ENCODE measurements at regions not wholly inside any gene's neighbourhood (a gene's known extent, or its start where the extent isn't known, plus 50 kb on each side); places are given as distances from the start of the nearest gene placed in this dataset.
A peak's percentile ranks its signal among the peaks of the same experiment; 100 is the strongest.

GRCh38 chr14:36397357-36397756 is 76.9 kb upstream of the MBIP start:
- Histone ChIP-seq H3K9me3 (ENCODE audit: low read depth) (no peaks in the 10 kb centered on the region), H3K4me3 (no peak overlapping the region), H3K4me1 (ENCODE audit: insufficient read depth) (no peaks in the 10 kb centered on the region), H3F3A (ENCODE audit: insufficient read depth) (no peaks in the 10 kb centered on the region), H3K79me2 (ENCODE audit: insufficient read depth) (no peaks in the 10 kb centered on the region), H3K4me2 (ENCODE audit: unreplicated experiment) (no peak overlapping the region), H3K27me3 (replicated peaks; ENCODE audit: insufficient read depth) (no peaks in the 10 kb centered on the region), H3K27ac (no peak overlapping the region), H3K36me3 (ENCODE audit: low read depth) (no peaks in the 10 kb centered on the region), H4K20me1 (ENCODE audit: insufficient read depth) (no peaks in the 10 kb centered on the region), H3K9me2 (ENCODE audit: insufficient read depth) (no peaks in the 10 kb centered on the region), H2AFZ (no peak overlapping the region), H3K9ac (no peak overlapping the region)
- in situ Hi-C loops (cut with MboI): no loop called here
- no peak for TF ChIP-seq EZH2phosphoT487 (IDR thresholded peaks at IDR 0.05; ENCODE audit: insufficient read depth, low read depth)
- TF ChIP-seq EZH2 (IDR thresholded peaks at IDR 0.05; ENCODE audit: insufficient read depth, poor library complexity, severe bottlenecking): no peak
- no peak for DNase-seq

- Histone ChIP-seq H3K4me1 (ENCODE audit: insufficient read depth) (no peaks in the 10 kb centered on the region), H4K20me1 (ENCODE audit: insufficient read depth) (no peaks in the 10 kb centered on the region), H3K79me2 (ENCODE audit: insufficient read depth) (no peaks in the 10 kb centered on the region), H3K27me3 (replicated peaks; ENCODE audit: insufficient read depth) (no peaks in the 10 kb centered on the region), H3F3A (ENCODE audit: insufficient read depth) (no peaks in the 10 kb centered on the region), H2AFZ (no peak overlapping the region), H3K9ac (no peak overlapping the region), H3K9me2 (ENCODE audit: insufficient read depth) (no peaks in the 10 kb centered on the region), H3K36me3 (ENCODE audit: low read depth) (no peaks in the 10 kb centered on the region), H3K9me3 (ENCODE audit: low read depth) (no peaks in the 10 kb centered on the region), H3K4me3 (no peak overlapping the region), H3K4me2 (ENCODE audit: unreplicated experiment) (no peak overlapping the region), H3K27ac (no peak overlapping the region)
- in situ Hi-C loops (cut with MboI): no loop called here
- DNase-seq: no peak
- no peak for TF ChIP-seq EZH2 (IDR thresholded peaks at IDR 0.05; ENCODE audit: insufficient read depth, poor library complexity, severe bottlenecking)
- TF ChIP-seq EZH2phosphoT487 (IDR thresholded peaks at IDR 0.05; ENCODE audit: insufficient read depth, low read depth): no peak
These were observed 76.4 kb upstream of the MBIP start for GRCh38 chr14:36396798-36397197.

GRCh38 chr14:36394593-36394992 is 74.2 kb upstream of the MBIP start:
- Histone ChIP-seq H3K9me3 (ENCODE audit: low read depth) (no peaks in the 10 kb centered on the region), H3K4me1 (ENCODE audit: insufficient read depth) (no peaks in the 10 kb centered on the region), H3K36me3 (ENCODE audit: low read depth) (no peaks in the 10 kb centered on the region), H3K79me2 (ENCODE audit: insufficient read depth) (no peaks in the 10 kb centered on the region), H3K27ac (no peak overlapping the region), H2AFZ (no peak overlapping the region), H3K9me2 (ENCODE audit: insufficient read depth) (no peaks in the 10 kb centered on the region), H3K4me3 (no peak overlapping the region), H3K27me3 (replicated peaks; ENCODE audit: insufficient read depth) (no peaks in the 10 kb centered on the region), H3K9ac (no peak overlapping the region), H3K4me2 (ENCODE audit: unreplicated experiment) (no peak overlapping the region), H3F3A (ENCODE audit: insufficient read depth) (no peaks in the 10 kb centered on the region), H4K20me1 (ENCODE audit: insufficient read depth) (no peaks in the 10 kb centered on the region)
- TF ChIP-seq EZH2 (IDR thresholded peaks at IDR 0.05; ENCODE audit: insufficient read depth, poor library complexity, severe bottlenecking) (no peak), EZH2phosphoT487 (IDR thresholded peaks at IDR 0.05; ENCODE audit: insufficient read depth, low read depth) (no peak)
- in situ Hi-C loops (cut with MboI): no loop called here
- no peak for DNase-seq
- 0 to 4% methylated on average over 1 of the region's 1 CpG for WGBS, 2 experiments (ENCODE audit: low coverage in 1 of 2, low lambda C conversion rate in 2 of 2, missing lambda C conversion rate in 2 of 2)

GRCh38 chr14:36390718-36391117 is 70.3 kb upstream of the MBIP start:
- Histone ChIP-seq H3K36me3 (ENCODE audit: low read depth) (no peaks in the 10 kb centered on the region), H3K27me3 (replicated peaks; ENCODE audit: insufficient read depth) (no peaks in the 10 kb centered on the region), H3K4me1 (ENCODE audit: insufficient read depth) (no peaks in the 10 kb centered on the region), H2AFZ (no peak overlapping the region), H3K79me2 (ENCODE audit: insufficient read depth) (no peaks in the 10 kb centered on the region), H3K4me2 (ENCODE audit: unreplicated experiment) (no peak overlapping the region), H3K9me3 (ENCODE audit: low read depth) (no peaks in the 10 kb centered on the region), H3K27ac (no peak overlapping the region), H4K20me1 (ENCODE audit: insufficient read depth) (no peaks in the 10 kb centered on the region), H3K9me2 (ENCODE audit: insufficient read depth) (no peaks in the 10 kb centered on the region), H3K9ac (no peak overlapping the region), H3F3A (ENCODE audit: insufficient read depth) (no peaks in the 10 kb centered on the region), H3K4me3 (no peak overlapping the region)
- 27 to 29% methylated on average over 4 of the region's 4 CpGs for WGBS, 2 experiments (ENCODE audit: low coverage in 1 of 2, low lambda C conversion rate in 2 of 2, missing lambda C conversion rate in 2 of 2)
- in situ Hi-C loops (cut with MboI): no loop called here
- TF ChIP-seq EZH2phosphoT487 (IDR thresholded peaks at IDR 0.05; ENCODE audit: insufficient read depth, low read depth): no peak
- TF ChIP-seq EZH2 (IDR thresholded peaks at IDR 0.05; ENCODE audit: insufficient read depth, poor library complexity, severe bottlenecking): no peak
- no peak for DNase-seq

GRCh38 chr14:36383767-36384431 is 63.5 kb upstream of the MBIP start:
- DNase-seq: peak; percentile 26
- TF ChIP-seq EZH2phosphoT487 (IDR thresholded peaks at IDR 0.05; ENCODE audit: insufficient read depth, low read depth) (no peak), EZH2 (IDR thresholded peaks at IDR 0.05; ENCODE audit: insufficient read depth, poor library complexity, severe bottlenecking) (no peak)
- H3K4me3 ChIP-seq: no peak overlapping the region
- WGBS, 2 experiments (ENCODE audit: low coverage in 1 of 2, low lambda C conversion rate in 2 of 2, missing lambda C conversion rate in 2 of 2): 45 to 50% methylated on average over 7 of the region's 7 CpGs
- H3K4me2 ChIP-seq (ENCODE audit: unreplicated experiment): no peak overlapping the region
- no peaks in the 10 kb centered on the region for H3K9me3 ChIP-seq (ENCODE audit: low read depth)
- H3K36me3 ChIP-seq (ENCODE audit: low read depth): no peaks in the 10 kb centered on the region
- H3K4me1 ChIP-seq (ENCODE audit: insufficient read depth): no peaks in the 10 kb centered on the region
- H4K20me1 ChIP-seq (ENCODE audit: insufficient read depth): no peaks in the 10 kb centered on the region
- H3K9ac ChIP-seq: no peak overlapping the region
- no peak overlapping the region for H2AFZ ChIP-seq
- no peaks in the 10 kb centered on the region for H3K27me3 ChIP-seq (replicated peaks; ENCODE audit: insufficient read depth)
- no peaks in the 10 kb centered on the region for H3F3A ChIP-seq (ENCODE audit: insufficient read depth)
- no peaks in the 10 kb centered on the region for H3K9me2 ChIP-seq (ENCODE audit: insufficient read depth)
- in situ Hi-C loops (cut with MboI): no loop called here
- H3K27ac ChIP-seq: no peak overlapping the region
- H3K79me2 ChIP-seq (ENCODE audit: insufficient read depth): no peaks in the 10 kb centered on the region
